GM12878 (cell line): ENCODE measurements at regions not wholly inside any gene's neighbourhood (a gene's known extent, or its start where the extent isn't known, plus 50 kb on each side); places are given as distances from the start of the nearest gene placed in this dataset.

Experiments used
- ATAC-seq: fragments of 200-7000 bp; cut with Tn5 transposase; 3 replicates; pipeline ENCODE4 v1.9.1; 2020; ENCODE audit warnings: mild to moderate bottlenecking, moderate library complexity
- BruUV-seq: library from RNA; stranded (reverse); fragments of 400-500 nt; replicated peaks from 2 replicates; lab custom pipeline; 2021; lab: Mats Ljungman, UMichigan
- CTCF ChIA-PET: fragments of 300-600 bp; sonication (Branson Sonifier 250); formaldehyde crosslinking; extraction: SDS; loops from one replicate; lab custom pipeline; 2021; ENCODE audit warnings: inconsistent platforms; lab: Yijun Ruan, JAX
- POLR2A ChIA-PET: fragments of 350-600 bp; formaldehyde crosslinking; extraction: SDS; loops from one replicate; lab custom pipeline; 2021; ENCODE audit warnings: inconsistent platforms; lab: Charles Lee
- RAD21 ChIA-PET: fragments of 300-600 bp; sonication (Branson Sonifier 250); formaldehyde crosslinking; loops from one replicate; lab custom pipeline; 2023; ENCODE audit warnings: antibody characterized with exemption; ENCODE audit not compliant: unreplicated experiment; lab: Charles Lee
- SMC1A ChIA-PET: fragments of 300-600 bp; sonication (Branson Sonifier 250); formaldehyde crosslinking; loops from one replicate; lab custom pipeline; 2023; ENCODE audit not compliant: unreplicated experiment, uncharacterized antibody; lab: Charles Lee
- DNase-seq: peaks from one replicate; pipeline ENCODE4 v3.0.0-alpha.2; 2011; ENCODE audit warnings: low read depth, low spot score
- FAIRE-seq: peaks from 3 replicates; lab custom pipeline; 2011; peaks lifted over from hg19 to GRCh38; lab: Jason Lieb, UNC
- H2AFZ ChIP-seq: 2 replicates; pipeline ENCODE4 v1.6.0; 2011; ENCODE audit warnings: low read depth, low read length, control low read depth; ENCODE audit not compliant: control insufficient read depth
- H3K27ac ChIP-seq: 2 replicates; pipeline ENCODE4 v1.5.1; 2011; ENCODE audit warnings: control low read depth; ENCODE audit not compliant: control insufficient read depth, insufficient read depth
- H3K27me3 ChIP-seq, 2 experiments: replicated peaks in 1 of 2; 2 replicates each; pipeline versions ENCODE4 v1.6.0 to v1.6.1; 2011; ENCODE audit warnings: low read length in 1 of 2; ENCODE audit not compliant: control insufficient read depth in 2 of 2, insufficient read depth in 2 of 2
- H3K36me3 ChIP-seq, 2 experiments: 2 replicates each; pipeline ENCODE4 v1.5.1; 2011; ENCODE audit warnings: low read length in 1 of 2; ENCODE audit not compliant: control insufficient read depth in 2 of 2, insufficient read depth in 2 of 2
- H3K4me1 ChIP-seq: 2 replicates; pipeline ENCODE4 v1.6.1; 2011; ENCODE audit warnings: mild to moderate bottlenecking, low read length, moderate library complexity, mixed read lengths; ENCODE audit not compliant: control insufficient read depth, insufficient read depth
- H3K4me2 ChIP-seq: 2 replicates; pipeline ENCODE4 v1.6.0; 2011; ENCODE audit warnings: control low read depth; ENCODE audit not compliant: control insufficient read depth, insufficient read depth
- H3K4me3 ChIP-seq: fragments of 200-600 bp; sonication (generic); 2 replicates; pipeline ENCODE4 v1.5.1; 2016
- H3K79me2 ChIP-seq: 2 replicates; pipeline ENCODE4 v1.6.0; 2011; ENCODE audit warnings: low read length; ENCODE audit not compliant: control insufficient read depth, insufficient read depth
- H3K9ac ChIP-seq: 2 replicates; pipeline ENCODE4 v1.8.0; 2011; ENCODE audit warnings: low read length, control low read depth, mixed read lengths; ENCODE audit not compliant: control insufficient read depth, insufficient read depth
- H3K9me3 ChIP-seq: replicated peaks from 3 replicates; pipeline ENCODE4 v1.5.1; 2011; ENCODE audit warnings: mild to moderate bottlenecking, low read length; ENCODE audit not compliant: control insufficient read depth, insufficient read depth
- H4K20me1 ChIP-seq: 2 replicates; pipeline ENCODE4 v1.6.0; 2011; ENCODE audit not compliant: control insufficient read depth, insufficient read depth
- CHD1 ChIP-seq: IDR thresholded peaks from 2 replicates; pipeline ENCODE4 v1.6.1; 2012; ENCODE audit warnings: low read depth, low read length, improper control_type of control experiment
- CTCF ChIP-seq, 3 experiments: IDR thresholded peaks in 2 of 3; conservative IDR thresholded peaks in 1 of 3; 2 replicates each; pipeline ENCODE4 v1.5.1; 2011; ENCODE audit warnings: low read depth in 3 of 3, low read length in 3 of 3, mild to moderate bottlenecking in 3 of 3, control low read depth in 2 of 3, moderate library complexity in 2 of 3, inconsistent platforms in 1 of 3, mixed read lengths in 1 of 3; ENCODE audit not compliant: control insufficient read depth in 2 of 3, insufficient read depth in 1 of 3; ENCODE audit errors: extremely low read depth in 1 of 3
- ETV6 ChIP-seq, 2 experiments: fragments of 450-650 bp in 1 of 2; IDR thresholded peaks in 1 of 2; conservative IDR thresholded peaks in 1 of 2; 2 replicates each; pipeline ENCODE4 v1.6.1; 2014; ENCODE audit warnings: antibody characterized with exemption in 1 of 2, borderline replicate concordance in 1 of 2, low read depth in 1 of 2, mild to moderate bottlenecking in 1 of 2, moderate library complexity in 1 of 2
- EZH2 ChIP-seq: IDR thresholded peaks from 2 replicates; pipeline ENCODE4 v1.6.1; 2012; ENCODE audit warnings: low read depth, mild to moderate bottlenecking, control low read depth, inconsistent platforms, low read length, borderline replicate concordance; ENCODE audit not compliant: control insufficient read depth
- PAX8 ChIP-seq: fragments of 450-650 bp; IDR thresholded peaks from 2 replicates; pipeline ENCODE4 v1.6.1; 2017; ENCODE audit warnings: mild to moderate bottlenecking, moderate library complexity
- POU2F2 ChIP-seq: IDR thresholded peaks from 3 replicates; pipeline ENCODE4 v1.6.1; 2011; ENCODE audit warnings: low read depth, mild to moderate bottlenecking, low read length, borderline replicate concordance
- RB1 ChIP-seq: fragments of 450-650 bp; formaldehyde crosslinking; IDR thresholded peaks from 2 replicates; pipeline ENCODE4 v1.6.1; 2017; ENCODE audit warnings: mild to moderate bottlenecking, borderline replicate concordance
- REST ChIP-seq: IDR thresholded peaks from 2 replicates; pipeline ENCODE4 v1.6.1; 2012; ENCODE audit warnings: mild to moderate bottlenecking, low read depth, low read length
- RFX5 ChIP-seq: IDR thresholded peaks from 2 replicates; pipeline ENCODE4 v1.6.1; 2011; ENCODE audit warnings: low read depth, low read length, improper control_type of control experiment
- ZBED1 ChIP-seq: IDR thresholded peaks from 2 replicates; pipeline ENCODE4 v1.6.1; 2016; ENCODE audit warnings: borderline replicate concordance
- WGBS: methylation state at CpG from one replicate; pipeline ENCODE4 v1.1.6; 2016; ENCODE audit warnings: low lambda C conversion rate; ENCODE audit not compliant: insufficient replicate concordance, insufficient coverage; ENCODE audit errors: missing lambda C conversion rate; 5-methylcytosine and 5-hydroxymethylcytosine counted together
- in situ Hi-C: fragments of 300-500 bp; cut with MboI; formaldehyde crosslinking; loops from 9 replicates; pipeline ENCODE4 v1.14.3; 2018; ENCODE audit warnings: mixed read lengths
- intact Hi-C: fragments of 100-400 bp; cut with micrococcal nuclease; formaldehyde crosslinking; loops from one replicate; pipeline ENCODE4 v1.14.2; 2022; ENCODE audit not compliant: unreplicated experiment

GRCh38 chr18:2083691-2084090 is 487.6 kb downstream of the METTL4 start:
- Histone ChIP-seq H3K4me2 (no peak overlapping the region), H3K4me3 (no peak overlapping the region), H3K79me2 (no peaks in the 10 kb centered on the region)
- POLR2A ChIA-PET: no interaction called here
- peak; percentile 48 for ATAC-seq
- in situ Hi-C loops: loop anchor here (25.0 kb wide), 1 partner anchor 1221 kb away; no protein-coding TSS in a partner anchor
- TF ChIP-seq CTCF (IDR thresholded peaks at IDR 0.05 in 2 of 3, conservative IDR thresholded peaks at IDR 0.05 in 1 of 3; ENCODE audit: control insufficient read depth in 2 of 3, extremely low read depth in 1 of 3, insufficient read depth in 1 of 3, low read depth in 3 of 3, low read length in 3 of 3) (peak; percentile 15 to 32 (median 16); a peak in 3 of 6 replicates), RB1 (no peak)
- TF ChIP-seq, all 136 proteins: peak for 1
- RAD21 ChIA-PET: no interaction called here
- Histone ChIP-seq H3K27me3 (no peaks in the 10 kb centered on the region), H3K27ac (no peak overlapping the region), H3K4me1 (no peaks in the 10 kb centered on the region), H3K9ac (no peak overlapping the region), H4K20me1 (no peaks in the 10 kb centered on the region), H3K9me3 (no peaks in the 10 kb centered on the region), H3K36me3 (no peaks in the 10 kb centered on the region), H2AFZ (no peak overlapping the region)
- CTCF ChIA-PET: interaction anchor here (1.1 to 1.3 kb wide), 2 partner anchors 14 to 21 kb away, joined by 3 read pairs; no protein-coding TSS in a partner anchor
- BruUV-seq: no TSS peak
- DNase-seq (no peak), FAIRE-seq (no peak)
- SMC1A ChIA-PET: interaction anchor here (0.8 kb wide), 1 partner anchor 8 kb away, joined by 3 read pairs; no protein-coding TSS in a partner anchor
- intact Hi-C loops: no loop called here
- WGBS: 0% methylated on average over 3 of the region's 3 CpGs

GRCh38 chr18:2086439-2086838 is 484.9 kb downstream of the METTL4 start:
- Histone ChIP-seq H3K79me2 (no peaks in the 10 kb centered on the region), H3K4me3 (no peak overlapping the region), H3K4me2 (no peak overlapping the region), H4K20me1 (no peaks in the 10 kb centered on the region), H3K36me3 (no peaks in the 10 kb centered on the region), H3K9me3 (no peaks in the 10 kb centered on the region), H2AFZ (no peak overlapping the region), H3K27me3 (no peaks in the 10 kb centered on the region), H3K4me1 (no peaks in the 10 kb centered on the region), H3K27ac (no peak overlapping the region), H3K9ac (no peak overlapping the region)
- ChIA-PET SMC1A (no interaction called here), RAD21 (no interaction called here), POLR2A (no interaction called here), CTCF (interaction anchor here (1.2 kb wide), 1 partner anchor 63 kb away, joined by 3 read pairs; no protein-coding TSS in a partner anchor)
- FAIRE-seq (no peak), DNase-seq (no peak), ATAC-seq (no peak)
- in situ Hi-C loops (loop anchor here (25.0 kb wide), 1 partner anchor 1224 kb away; no protein-coding TSS in a partner anchor), intact Hi-C loops (no loop called here)
- no TSS peak for BruUV-seq
- TF ChIP-seq ETV6 (conservative IDR thresholded peaks at IDR 0.05 in 1 of 2, IDR thresholded peaks at IDR 0.05 in 1 of 2; ENCODE audit: borderline replicate concordance in 1 of 2, low read depth in 1 of 2): no peak
- no peak for TF ChIP-seq RB1
- no peak for TF ChIP-seq POU2F2
- TF ChIP-seq REST: no peak
- TF ChIP-seq EZH2: no peak
- no peak for TF ChIP-seq ZBED1
- TF ChIP-seq RFX5: no peak
- no peak for TF ChIP-seq PAX8
- TF ChIP-seq CHD1: no peak
